ENCODE measurements at regions not wholly inside any gene's neighbourhood (a gene's known extent, or its start where the extent isn't known, plus 50 kb on each side); places are given as distances from the start of the nearest gene placed in this dataset.

- FAIRE-seq, result no peak
- intact Hi-C loops (cut with DNase I), result no loop called here
These were observed 505.9 kb upstream of the CPEB2 start for GRCh38 chr4:14496408-14496807.

DNA sequence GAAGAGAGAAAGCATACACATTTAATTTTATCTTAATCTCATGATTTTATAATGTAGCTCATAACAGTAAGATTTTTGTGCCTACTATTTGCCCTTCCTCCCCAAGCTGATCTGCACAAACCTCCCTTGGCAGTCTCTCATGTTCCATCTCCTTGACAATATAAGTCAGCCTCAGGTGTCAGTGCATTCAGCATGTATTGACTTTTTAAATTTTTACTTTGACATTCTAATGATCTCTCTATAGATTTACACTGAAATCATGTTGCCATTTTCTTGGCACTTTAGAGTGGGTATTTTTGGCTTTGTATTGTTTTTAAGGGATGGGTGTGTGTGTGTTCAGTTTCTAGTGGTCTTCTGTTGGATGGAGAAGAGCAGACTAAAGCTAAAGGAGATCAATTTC is 505.3 kb upstream of the CPEB2 start:
- FAIRE-seq, result no peak

More at GRCh38 chr4:14496408-14496807, 505.9 kb upstream of the CPEB2 start:
- TF ChIP-seq, protein P1, sequence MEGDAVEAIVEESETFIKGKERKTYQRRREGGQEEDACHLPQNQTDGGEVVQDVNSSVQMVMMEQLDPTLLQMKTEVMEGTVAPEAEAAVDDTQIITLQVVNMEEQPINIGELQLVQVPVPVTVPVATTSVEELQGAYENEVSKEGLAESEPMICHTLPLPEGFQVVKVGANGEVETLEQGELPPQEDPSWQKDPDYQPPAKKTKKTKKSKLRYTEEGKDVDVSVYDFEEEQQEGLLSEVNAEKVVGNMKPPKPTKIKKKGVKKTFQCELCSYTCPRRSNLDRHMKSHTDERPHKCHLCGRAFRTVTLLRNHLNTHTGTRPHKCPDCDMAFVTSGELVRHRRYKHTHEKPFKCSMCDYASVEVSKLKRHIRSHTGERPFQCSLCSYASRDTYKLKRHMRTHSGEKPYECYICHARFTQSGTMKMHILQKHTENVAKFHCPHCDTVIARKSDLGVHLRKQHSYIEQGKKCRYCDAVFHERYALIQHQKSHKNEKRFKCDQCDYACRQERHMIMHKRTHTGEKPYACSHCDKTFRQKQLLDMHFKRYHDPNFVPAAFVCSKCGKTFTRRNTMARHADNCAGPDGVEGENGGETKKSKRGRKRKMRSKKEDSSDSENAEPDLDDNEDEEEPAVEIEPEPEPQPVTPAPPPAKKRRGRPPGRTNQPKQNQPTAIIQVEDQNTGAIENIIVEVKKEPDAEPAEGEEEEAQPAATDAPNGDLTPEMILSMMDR (IDR thresholded peaks at IDR 0.05; ENCODE audit: borderline replicate concordance, extremely low read depth, insufficient read depth), result no peak
- Histone ChIP-seq H3K9ac (ENCODE audit: low read length in 3 of 3) (no peak overlapping the region), H3K9me3 (ENCODE audit: control insufficient read depth in 2 of 3, insufficient read depth in 1 of 3, low read length in 3 of 3) (peaks cover 0 to 6% (median 0%) of the 10 kb centered on the region in 3 donors), H3K27ac (ENCODE audit: low read depth in 2 of 2, low read length in 2 of 2) (no peak overlapping the region), H3K4me1 (ENCODE audit: control insufficient read depth in 2 of 3, insufficient read depth in 2 of 3, low read depth in 1 of 3, low read length in 3 of 3) (no peaks in the 10 kb centered on the region), H3K36me3 (ENCODE audit: control insufficient read depth in 2 of 3, insufficient read depth in 3 of 3, low read length in 3 of 3) (no peaks in the 10 kb centered on the region), H3K27me3 (ENCODE audit: control insufficient read depth, insufficient read depth, low read length) (no peaks in the 10 kb centered on the region), H3K4me3 (ENCODE audit: low read length in 3 of 3) (no peak overlapping the region)
- DNase-seq, result no peak

DNA sequence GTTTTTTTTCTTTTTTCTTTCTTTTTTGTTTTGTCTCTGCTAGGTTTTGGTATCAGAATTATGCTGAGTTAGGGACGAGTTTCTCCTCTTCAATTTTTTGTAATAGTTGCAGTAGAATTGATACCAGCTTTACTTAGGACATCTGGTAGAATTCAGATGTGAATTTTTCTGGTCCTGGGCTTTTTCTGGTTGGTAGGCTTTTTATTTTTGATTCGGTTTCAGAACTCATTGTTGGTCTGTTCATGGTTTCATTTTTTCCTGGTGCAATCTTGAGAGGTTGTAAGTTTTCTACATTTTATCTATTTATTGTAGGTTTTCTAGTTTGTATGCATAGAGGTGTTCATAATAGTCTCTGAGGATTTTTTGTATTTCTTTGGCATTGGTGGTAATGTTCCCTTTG is 498.1 kb upstream of the CPEB2 start:
- Histone ChIP-seq H3K9ac (ENCODE audit: low read length in 3 of 3) (no peak overlapping the region), H3K9me3 (ENCODE audit: control insufficient read depth in 2 of 3, insufficient read depth in 1 of 3, low read length in 3 of 3) (peaks cover 0 to 6% (median 0%) of the 10 kb centered on the region in 3 donors), H3K27me3 (ENCODE audit: control insufficient read depth, insufficient read depth, low read length) (no peaks in the 10 kb centered on the region), H3K4me1 (ENCODE audit: control insufficient read depth in 2 of 3, insufficient read depth in 2 of 3, low read depth in 1 of 3, low read length in 3 of 3) (no peaks in the 10 kb centered on the region), H3K36me3 (ENCODE audit: control insufficient read depth in 2 of 3, insufficient read depth in 3 of 3, low read length in 3 of 3) (no peaks in the 10 kb centered on the region), H3K4me3 (ENCODE audit: low read length in 3 of 3) (no peak overlapping the region), H3K27ac (ENCODE audit: low read depth in 2 of 2, low read length in 2 of 2) (no peak overlapping the region)
- FAIRE-seq (no peak), DNase-seq (no peak)
- intact Hi-C loops (cut with DNase I), result no loop called here
- TF ChIP-seq, protein P1 (IDR thresholded peaks at IDR 0.05; ENCODE audit: borderline replicate concordance, extremely low read depth, insufficient read depth), result no peak

More for the DNA sequence above, 505.3 kb upstream of the CPEB2 start:
- no peaks in the 10 kb centered on the region for H3K4me1 ChIP-seq (ENCODE audit: control insufficient read depth in 2 of 3, insufficient read depth in 2 of 3, low read depth in 1 of 3, low read length in 3 of 3)
- H3K27me3 ChIP-seq (ENCODE audit: control insufficient read depth, insufficient read depth, low read length), result no peaks in the 10 kb centered on the region
- no peaks in the 10 kb centered on the region for H3K36me3 ChIP-seq (ENCODE audit: control insufficient read depth in 2 of 3, insufficient read depth in 3 of 3, low read length in 3 of 3)
- H3K9me3 ChIP-seq (ENCODE audit: control insufficient read depth in 2 of 3, insufficient read depth in 1 of 3, low read length in 3 of 3), result peaks cover 0 to 6% (median 0%) of the 10 kb centered on the region in 3 donors
- intact Hi-C loops (cut with DNase I), result no loop called here
- no peak for DNase-seq
- H3K9ac ChIP-seq (ENCODE audit: low read length in 3 of 3), result no peak overlapping the region
- no peak overlapping the region for H3K27ac ChIP-seq (ENCODE audit: low read depth in 2 of 2, low read length in 2 of 2)
- no peak overlapping the region for H3K4me3 ChIP-seq (ENCODE audit: low read length in 3 of 3)
- TF ChIP-seq, protein P1 (IDR thresholded peaks at IDR 0.05; ENCODE audit: borderline replicate concordance, extremely low read depth, insufficient read depth), result no peak

- H3K9ac ChIP-seq (ENCODE audit: low read length in 3 of 3), result no peak overlapping the region
- H3K36me3 ChIP-seq (ENCODE audit: control insufficient read depth in 2 of 3, insufficient read depth in 3 of 3, low read length in 3 of 3), result no peaks in the 10 kb centered on the region
- TF ChIP-seq, protein P1 (IDR thresholded peaks at IDR 0.05; ENCODE audit: borderline replicate concordance, extremely low read depth, insufficient read depth), result no peak
- FAIRE-seq (no peak), DNase-seq (no peak)
- no peaks in the 10 kb centered on the region for H3K9me3 ChIP-seq (ENCODE audit: control insufficient read depth in 2 of 3, insufficient read depth in 1 of 3, low read length in 3 of 3)
- H3K4me3 ChIP-seq (ENCODE audit: low read length in 3 of 3), result no peak overlapping the region
- no peaks in the 10 kb centered on the region for H3K27me3 ChIP-seq (ENCODE audit: control insufficient read depth, insufficient read depth, low read length)
- H3K4me1 ChIP-seq (ENCODE audit: control insufficient read depth in 2 of 3, insufficient read depth in 2 of 3, low read depth in 1 of 3, low read length in 3 of 3), result no peaks in the 10 kb centered on the region
- no peak overlapping the region for H3K27ac ChIP-seq (ENCODE audit: low read depth in 2 of 2, low read length in 2 of 2)
- intact Hi-C loops (cut with DNase I), result no loop called here
These were observed 488.8 kb upstream of the CPEB2 start for GRCh38 chr4:14513471-14513870.
